G401 (cell line): ENCODE measurements at regions not wholly inside any gene's neighbourhood (a gene's known extent, or its start where the extent isn't known, plus 50 kb on each side); places are given as distances from the start of the nearest gene placed in this dataset.
A peak's percentile ranks its signal among the peaks of the same experiment; 100 is the strongest.

Experiments used
- DNase-seq: peaks from one replicate; pipeline ENCODE4 v3.0.0-alpha.2; 2015; ENCODE audit warnings: low spot score
- in situ Hi-C: cut with HindIII; loops from 2 replicates; pipeline ENCODE4 v1.10.0; 2016; ENCODE audit warnings: low sequenced_read_pairs, mixed read lengths

- in situ Hi-C loops = no loop called here
- DNase-seq = no peak
These were observed 318.0 kb downstream of the ZNF621 start for GRCh38 chr3:40842714-40843113.

- DNase-seq = no peak
- in situ Hi-C loops = no loop called here
These were observed 318.5 kb downstream of the ZNF621 start for GRCh38 chr3:40843208-40843624.

DNA sequence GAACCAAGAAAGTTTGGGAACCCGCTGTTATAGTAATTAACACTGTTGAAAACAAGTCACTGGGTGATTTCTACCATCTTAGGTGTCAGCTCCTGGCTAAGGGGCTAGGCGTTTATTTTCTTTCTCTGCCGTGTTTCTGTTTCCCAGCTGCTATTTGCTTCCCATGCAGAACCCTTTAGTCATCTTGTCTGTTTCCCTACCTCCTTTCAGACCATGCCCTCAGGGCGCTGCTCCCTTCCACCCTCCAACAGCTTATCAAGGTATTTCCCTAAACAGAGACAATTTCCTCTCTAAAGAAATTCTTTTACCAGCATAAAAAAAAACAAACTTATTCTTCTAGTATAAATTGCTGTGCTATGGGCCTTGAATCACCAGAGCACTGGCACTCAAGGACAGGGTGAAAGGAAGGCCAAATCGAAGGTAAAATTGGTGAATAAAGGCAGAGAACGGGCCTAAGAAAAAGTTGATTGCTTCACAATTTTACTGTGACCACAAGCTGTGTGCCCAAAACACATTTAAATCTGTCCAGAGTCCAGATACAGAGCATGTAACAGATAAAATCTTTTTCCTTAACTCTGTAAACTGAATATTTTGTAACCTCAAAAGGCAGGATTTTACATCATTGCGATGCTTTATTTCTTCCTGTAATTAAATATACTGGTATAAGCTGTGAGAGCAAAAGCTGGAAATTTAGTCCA, 319.2 kb downstream of the ZNF621 start:
- no peak for DNase-seq
- in situ Hi-C loops = no loop called here

- no peak for DNase-seq
- in situ Hi-C loops = no loop called here
These were observed 320.1 kb downstream of the ZNF621 start for GRCh38 chr3:40844896-40845295.

- in situ Hi-C loops = no loop called here
- no peak for DNase-seq
These were observed 320.7 kb downstream of the ZNF621 start for GRCh38 chr3:40845447-40845846.

DNA sequence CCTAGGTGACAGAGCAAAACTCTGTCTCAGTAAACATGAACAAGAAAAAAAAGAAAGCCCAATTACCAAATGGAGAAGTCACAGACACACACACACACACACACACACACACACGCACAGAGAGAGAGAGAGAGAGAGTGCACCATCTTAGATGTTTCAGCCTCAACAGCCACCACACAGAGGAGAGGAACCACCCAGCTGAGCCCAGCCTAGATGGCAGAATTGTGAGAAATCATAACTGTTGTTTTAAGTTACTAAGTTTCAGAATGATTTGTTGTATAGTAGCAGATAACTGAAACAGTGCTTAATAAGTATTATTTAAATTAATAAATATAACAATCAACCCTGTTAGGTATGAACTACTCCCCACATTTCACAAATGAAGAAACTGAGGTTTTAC, 321.2 kb downstream of the ZNF621 start:
- DNase-seq = no peak
- in situ Hi-C loops = no loop called here

GRCh38 chr3:40846451-40846850, 321.7 kb downstream of the ZNF621 start:
- DNase-seq = no peak
- in situ Hi-C loops = no loop called here

- in situ Hi-C loops = no loop called here
- DNase-seq = peak; percentile 90
These were observed 322.8 kb downstream of the ZNF621 start for GRCh38 chr3:40847551-40847992.

GRCh38 chr3:40848421-40848820, 323.7 kb downstream of the ZNF621 start:
- in situ Hi-C loops = no loop called here
- DNase-seq = no peak

DNA sequence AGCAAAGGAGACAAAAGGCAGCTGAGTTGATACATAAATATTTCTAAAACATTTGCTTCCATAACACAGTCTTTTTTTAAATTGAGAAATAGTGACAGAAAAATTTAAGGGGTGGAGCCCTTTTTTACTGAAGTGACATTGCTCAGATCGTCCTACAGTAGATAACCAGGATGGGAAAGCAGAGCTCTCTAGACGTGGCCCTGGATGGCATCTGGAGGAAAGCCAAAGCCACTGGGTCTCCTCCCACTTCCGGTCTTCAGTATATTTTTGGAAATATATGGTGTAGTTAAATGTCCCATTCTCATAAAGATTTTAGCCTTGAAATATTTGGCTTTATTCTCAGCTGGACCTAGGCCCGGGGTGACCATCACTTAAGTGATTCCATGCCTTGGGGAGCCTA, 326.1 kb downstream of the ZNF621 start:
- in situ Hi-C loops = no loop called here
- DNase-seq = no peak

- no peak for DNase-seq
- in situ Hi-C loops = no loop called here
These were observed 327.1 kb downstream of the ZNF621 start for GRCh38 chr3:40851836-40852235.

DNA sequence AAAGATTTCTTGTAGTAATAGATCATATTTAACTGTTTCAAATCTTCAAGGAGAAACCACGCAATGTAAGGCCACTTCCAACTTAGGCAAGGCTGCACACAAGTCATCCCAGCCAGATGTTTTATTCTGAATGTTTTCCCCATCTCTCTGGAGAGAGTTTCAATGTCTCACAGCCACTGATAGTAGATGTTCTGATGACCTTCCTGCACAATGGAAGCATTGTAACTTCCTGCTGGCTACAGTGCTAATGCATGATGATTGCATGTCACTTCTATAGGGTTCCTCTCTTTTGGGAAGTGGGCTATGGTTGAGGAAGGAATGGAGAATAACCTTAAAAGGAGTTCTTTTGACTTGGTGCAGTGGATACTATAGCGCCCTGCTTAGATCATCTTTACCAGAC, 328.0 kb downstream of the ZNF621 start:
- no peak for DNase-seq
- in situ Hi-C loops = no loop called here

DNA sequence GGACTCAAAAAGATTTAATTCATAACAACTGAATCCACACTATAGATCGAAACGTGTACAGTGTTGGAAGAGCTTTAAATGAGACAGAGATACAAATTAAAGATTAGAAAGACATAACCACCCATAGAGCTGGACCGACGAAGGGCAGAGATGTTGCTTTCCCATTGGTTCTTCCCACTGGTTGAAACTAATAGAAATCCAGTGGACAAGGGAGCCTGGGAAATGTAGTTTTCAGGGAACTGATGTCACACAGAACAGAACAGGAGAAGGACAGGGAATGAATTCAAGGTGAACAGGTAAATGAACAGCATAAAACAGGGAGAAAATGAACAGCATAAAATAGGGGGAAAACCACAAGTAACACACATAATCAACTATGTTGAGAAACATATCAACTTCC, 328.7 kb downstream of the ZNF621 start:
- DNase-seq = no peak
- in situ Hi-C loops = no loop called here

- peak; percentile 70 for DNase-seq
- in situ Hi-C loops = no loop called here
These were observed 331.1 kb downstream of the ZNF621 start for GRCh38 chr3:40855871-40856270.

DNA sequence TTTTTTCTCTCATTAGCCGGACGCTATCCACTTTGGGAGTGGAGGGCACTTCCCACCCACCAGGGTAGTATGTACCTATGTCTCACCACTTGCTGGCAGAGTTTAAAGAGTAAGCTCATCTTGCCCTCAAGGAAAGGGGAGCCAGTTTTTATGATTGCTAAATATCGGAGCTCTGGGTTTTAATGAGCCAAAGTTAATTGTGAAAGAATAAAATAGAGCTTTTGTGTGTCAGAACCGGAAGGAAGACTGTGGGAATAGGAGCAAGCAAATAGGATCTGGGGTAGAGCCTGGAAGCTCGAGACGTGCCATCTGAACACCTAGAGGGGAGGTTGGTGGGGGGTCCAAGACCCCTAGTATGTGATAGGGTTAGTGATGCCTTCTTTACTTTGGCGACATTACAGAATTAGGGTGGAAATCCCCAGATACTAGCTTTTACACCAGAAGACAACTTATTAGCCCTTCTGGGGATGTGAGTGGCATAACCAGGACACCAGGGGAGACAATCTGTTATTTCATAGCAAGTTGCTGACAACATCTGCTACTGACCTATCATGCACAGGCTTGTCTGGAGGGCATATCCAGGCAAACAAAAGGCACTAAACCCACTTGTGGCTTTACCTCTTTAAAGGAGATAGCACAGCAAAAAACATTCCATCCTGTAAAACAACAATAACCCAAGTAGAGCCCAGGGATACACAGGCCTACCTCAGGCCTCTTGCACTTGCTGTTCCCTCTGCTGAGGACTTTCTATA, 333.8 kb downstream of the ZNF621 start:
- in situ Hi-C loops = no loop called here
- no peak for DNase-seq

DNA sequence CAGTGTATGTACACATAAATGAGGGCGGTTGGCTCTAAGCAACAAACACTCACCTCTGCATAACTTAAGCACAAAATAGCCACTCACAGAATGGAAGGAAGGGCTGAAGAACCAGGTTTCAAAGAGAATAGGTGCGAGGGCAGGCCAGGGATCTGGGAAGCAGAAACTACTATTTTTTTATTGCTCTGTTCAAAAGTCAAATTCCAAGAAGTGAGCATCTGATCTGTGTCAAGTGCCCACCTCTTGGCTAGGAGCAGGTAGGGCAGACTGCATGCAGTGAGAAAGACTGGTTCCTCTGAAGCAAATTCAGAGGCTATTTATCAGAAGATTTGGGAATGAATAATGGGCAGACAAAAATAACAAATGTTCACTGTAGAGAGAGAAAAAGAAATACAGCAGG, 336.4 kb upstream of the CTNNB1 start:
- in situ Hi-C loops = no loop called here

DNA sequence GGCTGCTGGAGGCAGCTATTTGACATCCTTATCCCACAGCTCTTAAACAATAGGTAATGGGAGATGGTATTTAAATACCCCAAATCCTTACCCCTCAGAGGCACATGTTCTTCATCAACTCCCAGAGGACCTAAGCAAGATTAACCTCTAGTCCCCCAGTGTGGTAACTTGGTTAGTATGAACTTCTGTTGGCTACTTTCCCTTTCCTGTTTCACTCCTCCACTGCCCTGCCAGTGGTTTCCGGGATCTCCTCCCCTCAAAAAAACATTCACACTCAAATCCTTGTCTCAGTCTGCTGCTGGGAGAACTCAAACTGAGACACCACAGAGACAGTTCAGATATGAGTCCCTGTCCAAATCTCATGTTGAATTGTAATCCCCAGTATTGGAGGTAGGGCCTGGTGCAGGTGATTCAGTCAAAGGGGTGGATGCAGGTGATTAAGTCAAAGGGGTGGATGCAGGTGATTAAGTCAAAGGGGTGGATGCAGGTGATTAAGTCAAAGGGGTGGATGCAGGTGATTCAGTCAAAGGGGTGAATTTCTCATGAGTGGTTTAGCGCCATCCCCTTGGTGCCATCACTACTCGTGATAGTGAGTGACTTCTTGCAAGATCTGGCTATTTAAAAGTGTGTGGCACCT, 335.0 kb upstream of the CTNNB1 start:
- DNase-seq = no peak
- in situ Hi-C loops = no loop called here

More for the DNA sequence above, 336.4 kb upstream of the CTNNB1 start:
- no peak for DNase-seq

GRCh38 chr3:40864915-40865314, 334.4 kb upstream of the CTNNB1 start:
- no peak for DNase-seq
- in situ Hi-C loops = no loop called here

GRCh38 chr3:40867797-40868196, 331.5 kb upstream of the CTNNB1 start:
- in situ Hi-C loops = no loop called here
- DNase-seq = no peak

DNA sequence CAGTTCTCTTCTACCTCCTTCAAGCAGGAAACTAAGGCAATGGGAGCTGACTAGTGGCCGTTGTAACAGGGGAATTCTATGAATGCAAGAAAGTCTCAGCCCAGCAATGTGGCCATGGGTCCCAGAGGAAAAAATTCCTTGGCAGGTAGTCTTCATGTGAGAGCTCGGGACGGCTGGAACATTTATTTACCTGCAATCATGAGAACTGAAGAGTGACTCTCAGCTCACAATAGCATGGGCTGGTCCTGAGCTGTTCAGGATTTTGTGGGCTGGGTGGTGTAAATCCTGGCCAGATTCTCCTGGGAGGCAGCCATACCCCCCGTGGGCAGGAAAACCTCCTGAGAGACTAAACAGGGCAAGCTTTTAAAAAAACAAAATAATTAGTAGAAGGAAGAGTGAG, 330.3 kb upstream of the CTNNB1 start:
- no peak for DNase-seq
- in situ Hi-C loops = no loop called here
